HEK293T (cell line): ENCODE measurements at regions not wholly inside any gene's neighbourhood (a gene's known extent, or its start where the extent isn't known, plus 50 kb on each side); places are given as distances from the start of the nearest gene placed in this dataset.

Source experiments
- BHLHE40 ChIP-seq: fragments of 450-650 bp; IDR thresholded peaks from 2 replicates; pipeline ENCODE4 v1.6.1; 2016; ENCODE audit warnings: mild to moderate bottlenecking, moderate library complexity, borderline replicate concordance
- FOXK2 ChIP-seq: fragments of 450-650 bp; IDR thresholded peaks from 2 replicates; pipeline ENCODE4 v1.6.1; 2016; ENCODE audit warnings: mild to moderate bottlenecking
- FOXM1 ChIP-seq: fragments of 450-650 bp; IDR thresholded peaks from 2 replicates; pipeline ENCODE4 v1.6.1; 2017; ENCODE audit warnings: mild to moderate bottlenecking, borderline replicate concordance
- L3MBTL2 ChIP-seq: fragments of 450-650 bp; conservative IDR thresholded peaks from 2 replicates; pipeline ENCODE4 v1.6.1; 2016; ENCODE audit warnings: mild to moderate bottlenecking
- LEF1 ChIP-seq: fragments of 450-650 bp; IDR thresholded peaks from 2 replicates; pipeline ENCODE4 v1.6.1; 2017; ENCODE audit warnings: mild to moderate bottlenecking, borderline replicate concordance
- SP1 ChIP-seq: fragments of 450-650 bp; IDR thresholded peaks from 2 replicates; pipeline ENCODE4 v1.6.1; 2017
- TARDBP ChIP-seq: fragments of 450-650 bp; IDR thresholded peaks from 2 replicates; pipeline ENCODE4 v1.6.1; 2016
- TF ChIP-seq, protein P1 (sequence below): fragments of 450-650 bp; IDR thresholded peaks from 2 replicates; pipeline ENCODE4 v1.6.1; 2016

GRCh38 chr9:32698706-32699277 is 63.3 kb upstream of the TAF1L start:
- TF ChIP-seq L3MBTL2, result no peak
- no peak for TF ChIP-seq FOXM1
- TF ChIP-seq, protein P1, sequence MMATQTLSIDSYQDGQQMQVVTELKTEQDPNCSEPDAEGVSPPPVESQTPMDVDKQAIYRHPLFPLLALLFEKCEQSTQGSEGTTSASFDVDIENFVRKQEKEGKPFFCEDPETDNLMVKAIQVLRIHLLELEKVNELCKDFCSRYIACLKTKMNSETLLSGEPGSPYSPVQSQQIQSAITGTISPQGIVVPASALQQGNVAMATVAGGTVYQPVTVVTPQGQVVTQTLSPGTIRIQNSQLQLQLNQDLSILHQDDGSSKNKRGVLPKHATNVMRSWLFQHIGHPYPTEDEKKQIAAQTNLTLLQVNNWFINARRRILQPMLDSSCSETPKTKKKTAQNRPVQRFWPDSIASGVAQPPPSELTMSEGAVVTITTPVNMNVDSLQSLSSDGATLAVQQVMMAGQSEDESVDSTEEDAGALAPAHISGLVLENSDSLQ, result no peak
- TF ChIP-seq TARDBP, result no peak
- no peak for TF ChIP-seq BHLHE40
- TF ChIP-seq FOXK2, result no peak
- no peak for TF ChIP-seq SP1
- no peak for TF ChIP-seq LEF1
